ENCODE measurements at regions not wholly inside any gene's neighbourhood (a gene's known extent, or its start where the extent isn't known, plus 50 kb on each side); places are given as distances from the start of the nearest gene placed in this dataset.

- H3K9me3 ChIP-seq = peaks cover 0 to 3% (median 1%) of the 10 kb centered on the region in 4 donors
- H3K27ac ChIP-seq = no peak overlapping the region
- H3K4me1 ChIP-seq = no peaks in the 10 kb centered on the region
- intact Hi-C loops (cut with DNase I) = no loop called here
- H3K4me3 ChIP-seq = no peak overlapping the region
- TF ChIP-seq EP300 (IDR thresholded peaks at IDR 0.05) (no peak), CTCF (IDR thresholded peaks at IDR 0.05) (no peak)
- WGBS, 2 donors = 75 to 86% methylated on average over 2 of the region's 2 CpGs
- H3K36me3 ChIP-seq = no peaks in the 10 kb centered on the region
- no peaks in the 10 kb centered on the region for H3K27me3 ChIP-seq
- DNase-seq = no peak
Measured at GRCh38 chr7:9097565-9098060, 664.2 kb downstream of the NXPH1 start.

- intact Hi-C loops (cut with DNase I) = no loop called here
- H3K27ac ChIP-seq = no peak overlapping the region
Measured at GRCh38 chr7:9100289-9100688, 666.9 kb downstream of the NXPH1 start.

GRCh38 chr7:9102846-9103245 lies 669.4 kb downstream of the NXPH1 start:
- intact Hi-C loops (cut with DNase I) = no loop called here

More at GRCh38 chr7:9100289-9100688, 666.9 kb downstream of the NXPH1 start:
- H3K36me3 ChIP-seq = no peaks in the 10 kb centered on the region
- H3K27me3 ChIP-seq = no peaks in the 10 kb centered on the region
- no peaks in the 10 kb centered on the region for H3K4me1 ChIP-seq
- H3K9me3 ChIP-seq = no peaks in the 10 kb centered on the region
- WGBS, 2 donors = 54 to 71% methylated on average over 2 of the region's 2 CpGs
- TF ChIP-seq POLR2A (IDR thresholded peaks at IDR 0.05) = no peak
- TF ChIP-seq POLR2AphosphoS5 (IDR thresholded peaks at IDR 0.05) = no peak
- no peak for TF ChIP-seq EP300 (IDR thresholded peaks at IDR 0.05)
- no peak for TF ChIP-seq CTCF (IDR thresholded peaks at IDR 0.05)
- DNase-seq = no peak
- no peak overlapping the region for H3K4me3 ChIP-seq

GRCh38 chr7:9106747-9107146 lies 673.3 kb downstream of the NXPH1 start:
- peaks cover 0 to 6% (median 2%) of the 10 kb centered on the region in 4 donors for H3K9me3 ChIP-seq
- intact Hi-C loops (cut with DNase I) = no loop called here
- DNase-seq = no peak
- H3K27ac ChIP-seq = no peak overlapping the region
- WGBS, 2 donors = 86% methylated on average over 3 of the region's 3 CpGs
- TF ChIP-seq POLR2A (IDR thresholded peaks at IDR 0.05) = no peak
- TF ChIP-seq POLR2AphosphoS5 (IDR thresholded peaks at IDR 0.05) = no peak
- no peak for TF ChIP-seq EP300 (IDR thresholded peaks at IDR 0.05)
- no peak for TF ChIP-seq CTCF (IDR thresholded peaks at IDR 0.05)
- H3K36me3 ChIP-seq = no peaks in the 10 kb centered on the region
- H3K4me1 ChIP-seq = no peaks in the 10 kb centered on the region
- H3K27me3 ChIP-seq = no peaks in the 10 kb centered on the region
- no peak overlapping the region for H3K4me3 ChIP-seq

More at GRCh38 chr7:9102846-9103245, 669.4 kb downstream of the NXPH1 start:
- Histone ChIP-seq H3K9me3 (no peaks in the 10 kb centered on the region), H3K36me3 (no peaks in the 10 kb centered on the region), H3K4me1 (no peaks in the 10 kb centered on the region), H3K27me3 (no peaks in the 10 kb centered on the region), H3K27ac (no peak overlapping the region), H3K4me3 (no peak overlapping the region)
- no peak for TF ChIP-seq CTCF (IDR thresholded peaks at IDR 0.05)
- DNase-seq = no peak

GRCh38 chr7:9120331-9120730 lies 686.9 kb downstream of the NXPH1 start:
- Histone ChIP-seq H3K36me3 (no peaks in the 10 kb centered on the region), H3K9me3 (no peaks in the 10 kb centered on the region), H3K27ac (no peak overlapping the region), H3K27me3 (no peaks in the 10 kb centered on the region), H3K4me3 (no peak overlapping the region), H3K4me1 (no peaks in the 10 kb centered on the region)
- TF ChIP-seq POLR2A (IDR thresholded peaks at IDR 0.05) = no peak
- intact Hi-C loops (cut with DNase I) = no loop called here
- no peak for DNase-seq

Data from sigmoid colon (tissue), 6 donors.